Calu3 (cell line): ENCODE measurements at regions not wholly inside any gene's neighbourhood (a gene's known extent, or its start where the extent isn't known, plus 50 kb on each side); places are given as distances from the start of the nearest gene placed in this dataset.
"Not testable (repeated sequence)": the region's sequence is repeated elsewhere in the genome, so short reads cannot be mapped to it uniquely, and the experiment has no call there.

ENCODE experiments used
- BruUV-seq: library from RNA; stranded (reverse); fragments of 400-500 nt; replicated peaks from 2 replicates; lab custom pipeline; 2021; lab: Mats Ljungman, UMichigan
- CTCF ChIA-PET: fragments of 300-600 bp; sonication (Branson Sonifier 250); formaldehyde crosslinking; loops from one replicate; lab custom pipeline; 2022; ENCODE audit warnings: antibody characterized with exemption; lab: Charles Lee
- DNase-seq: peaks from one replicate; pipeline ENCODE4 v3.0.0; 2022
- H3K27ac Mint-ChIP-seq: one replicate; pipeline ENCODE4 v1.8.0; 2022; ENCODE audit warnings: mixed read lengths; ENCODE audit not compliant: unreplicated experiment
- H3K27me3 Mint-ChIP-seq: one replicate; pipeline ENCODE4 v1.8.0; 2022; ENCODE audit warnings: mixed read lengths; ENCODE audit not compliant: unreplicated experiment
- H3K36me3 Mint-ChIP-seq: one replicate; pipeline ENCODE4 v1.8.0; 2022; ENCODE audit warnings: mild to moderate bottlenecking, moderate library complexity, mixed read lengths; ENCODE audit not compliant: insufficient read depth, unreplicated experiment
- H3K4me1 Mint-ChIP-seq: one replicate; pipeline ENCODE4 v1.8.0; 2022; ENCODE audit warnings: mild to moderate bottlenecking, low read depth, mixed read lengths; ENCODE audit not compliant: unreplicated experiment
- H3K4me3 Mint-ChIP-seq: one replicate; pipeline ENCODE4 v1.8.0; 2022; ENCODE audit warnings: mild to moderate bottlenecking, low read depth, moderate library complexity, mixed read lengths; ENCODE audit not compliant: unreplicated experiment
- H3K9me3 Mint-ChIP-seq: one replicate; pipeline ENCODE4 v1.8.0; 2022; ENCODE audit warnings: low read depth, mixed read lengths; ENCODE audit not compliant: unreplicated experiment
- intact Hi-C: fragments of 100-400 bp; cut with micrococcal nuclease; formaldehyde crosslinking; loops from one replicate; pipeline ENCODE4 v1.10.0; 2022; ENCODE audit not compliant: unreplicated experiment
- TF ChIP-seq, protein P1 (sequence below): fragments of 200-600 bp; IDR thresholded peaks from one replicate; pipeline ENCODE4 v1.8.0; 2022; ENCODE audit warnings: antibody characterized with exemption; ENCODE audit not compliant: unreplicated experiment

DNA sequence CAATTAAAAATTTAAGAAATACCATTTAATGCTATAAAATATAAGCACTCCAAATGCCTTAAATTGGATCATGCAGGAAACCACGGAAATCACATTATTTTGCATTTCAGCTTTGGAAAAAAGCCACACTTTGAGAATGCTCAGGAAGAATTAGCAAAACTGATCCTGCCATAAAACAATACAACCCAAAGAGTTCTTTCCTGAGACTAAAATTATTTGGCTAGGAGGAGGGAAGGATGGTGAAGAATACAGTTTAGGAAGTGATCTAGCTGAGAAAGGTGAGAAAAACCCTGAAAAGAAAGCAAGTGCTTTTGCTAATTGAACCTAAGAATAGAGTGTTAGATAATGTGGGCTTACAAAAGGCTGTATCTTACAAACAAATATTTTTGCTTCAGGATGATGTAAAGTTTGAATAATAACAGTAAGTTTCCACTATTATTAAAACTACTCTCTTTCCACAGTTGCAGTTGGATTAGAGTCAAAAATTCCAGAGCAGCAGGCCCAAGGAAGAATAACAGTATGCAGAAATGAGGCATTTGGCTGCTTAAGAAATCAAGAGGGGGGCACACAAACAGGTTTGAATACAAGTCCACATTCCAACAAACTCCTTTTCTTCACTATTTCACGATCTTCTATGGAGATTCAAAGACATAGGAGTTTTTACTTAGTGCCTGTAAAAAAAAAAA, 565.4 kb downstream of the RFPL4B start:
- Mint-ChIP-seq H3K36me3 (no peaks in the 10 kb centered on the region), H3K4me3 (no peak overlapping the region), H3K4me1 (no peaks in the 10 kb centered on the region), H3K27ac (no peak overlapping the region), H3K27me3 (no peaks in the 10 kb centered on the region), H3K9me3 (no peaks in the 10 kb centered on the region)
- DNase-seq, result no peak
- BruUV-seq, result no TSS peak
- TF ChIP-seq, protein P1, sequence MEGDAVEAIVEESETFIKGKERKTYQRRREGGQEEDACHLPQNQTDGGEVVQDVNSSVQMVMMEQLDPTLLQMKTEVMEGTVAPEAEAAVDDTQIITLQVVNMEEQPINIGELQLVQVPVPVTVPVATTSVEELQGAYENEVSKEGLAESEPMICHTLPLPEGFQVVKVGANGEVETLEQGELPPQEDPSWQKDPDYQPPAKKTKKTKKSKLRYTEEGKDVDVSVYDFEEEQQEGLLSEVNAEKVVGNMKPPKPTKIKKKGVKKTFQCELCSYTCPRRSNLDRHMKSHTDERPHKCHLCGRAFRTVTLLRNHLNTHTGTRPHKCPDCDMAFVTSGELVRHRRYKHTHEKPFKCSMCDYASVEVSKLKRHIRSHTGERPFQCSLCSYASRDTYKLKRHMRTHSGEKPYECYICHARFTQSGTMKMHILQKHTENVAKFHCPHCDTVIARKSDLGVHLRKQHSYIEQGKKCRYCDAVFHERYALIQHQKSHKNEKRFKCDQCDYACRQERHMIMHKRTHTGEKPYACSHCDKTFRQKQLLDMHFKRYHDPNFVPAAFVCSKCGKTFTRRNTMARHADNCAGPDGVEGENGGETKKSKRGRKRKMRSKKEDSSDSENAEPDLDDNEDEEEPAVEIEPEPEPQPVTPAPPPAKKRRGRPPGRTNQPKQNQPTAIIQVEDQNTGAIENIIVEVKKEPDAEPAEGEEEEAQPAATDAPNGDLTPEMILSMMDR, result no peak
- CTCF ChIA-PET, result no interaction called here
- intact Hi-C loops, result no loop called here

DNA sequence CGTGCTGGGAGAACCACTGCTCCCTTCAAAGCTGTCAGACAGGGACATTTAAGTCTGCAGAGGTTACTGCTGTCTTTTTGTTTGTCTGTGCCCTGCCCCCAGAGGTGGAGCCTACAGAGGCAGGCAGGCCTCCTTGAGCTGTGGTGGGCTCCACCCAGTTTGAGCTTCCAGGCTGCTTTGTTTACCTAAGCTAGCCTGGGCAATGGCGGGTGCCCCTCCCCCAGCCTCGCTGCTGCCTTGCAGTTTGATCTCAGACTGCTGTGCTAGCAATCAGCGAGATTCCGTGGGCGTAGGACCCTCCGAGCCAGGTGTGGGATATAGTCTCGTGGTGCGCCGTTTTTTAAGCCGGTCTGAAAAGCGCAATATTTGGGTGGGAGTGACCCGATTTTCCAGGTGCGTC, 572.6 kb downstream of the RFPL4B start:
- H3K36me3 Mint-ChIP-seq, CTCF ChIA-PET, intact Hi-C loops, H3K27me3 Mint-ChIP-seq, BruUV-seq, H3K27ac Mint-ChIP-seq, H3K4me1 Mint-ChIP-seq, H3K4me3 Mint-ChIP-seq, DNase-seq, H3K9me3 Mint-ChIP-seq: not testable (repeated sequence)

DNA sequence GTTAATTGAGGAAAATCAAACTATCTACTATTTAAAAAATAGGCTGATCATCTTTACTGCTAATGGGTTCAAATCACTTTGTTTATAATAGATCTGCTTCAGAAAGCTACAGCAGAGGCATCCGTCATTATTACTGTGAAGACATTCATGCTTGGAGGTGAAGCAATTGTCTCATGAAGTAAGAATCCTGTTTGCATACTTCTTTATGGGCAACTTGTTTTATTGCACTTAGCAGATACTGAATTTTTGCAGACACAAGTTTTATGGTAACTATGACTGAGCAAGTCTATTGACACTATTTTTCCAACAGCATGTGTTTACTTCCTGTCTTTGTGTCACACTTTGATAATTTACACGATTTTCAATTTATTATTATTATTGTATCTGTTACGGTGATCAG, 573.9 kb downstream of the RFPL4B start:
- H3K27me3 Mint-ChIP-seq, result no peaks in the 10 kb centered on the region
- intact Hi-C loops, result no loop called here
- DNase-seq, result no peak
- no peak overlapping the region for H3K27ac Mint-ChIP-seq
- no peaks in the 10 kb centered on the region for H3K4me1 Mint-ChIP-seq
- no peak overlapping the region for H3K4me3 Mint-ChIP-seq
- CTCF ChIA-PET, result no interaction called here
- H3K36me3 Mint-ChIP-seq, result no peaks in the 10 kb centered on the region
- no TSS peak for BruUV-seq
- peaks cover 6% of the 10 kb centered on the region for H3K9me3 Mint-ChIP-seq
- TF ChIP-seq, protein P1, result no peak

DNA sequence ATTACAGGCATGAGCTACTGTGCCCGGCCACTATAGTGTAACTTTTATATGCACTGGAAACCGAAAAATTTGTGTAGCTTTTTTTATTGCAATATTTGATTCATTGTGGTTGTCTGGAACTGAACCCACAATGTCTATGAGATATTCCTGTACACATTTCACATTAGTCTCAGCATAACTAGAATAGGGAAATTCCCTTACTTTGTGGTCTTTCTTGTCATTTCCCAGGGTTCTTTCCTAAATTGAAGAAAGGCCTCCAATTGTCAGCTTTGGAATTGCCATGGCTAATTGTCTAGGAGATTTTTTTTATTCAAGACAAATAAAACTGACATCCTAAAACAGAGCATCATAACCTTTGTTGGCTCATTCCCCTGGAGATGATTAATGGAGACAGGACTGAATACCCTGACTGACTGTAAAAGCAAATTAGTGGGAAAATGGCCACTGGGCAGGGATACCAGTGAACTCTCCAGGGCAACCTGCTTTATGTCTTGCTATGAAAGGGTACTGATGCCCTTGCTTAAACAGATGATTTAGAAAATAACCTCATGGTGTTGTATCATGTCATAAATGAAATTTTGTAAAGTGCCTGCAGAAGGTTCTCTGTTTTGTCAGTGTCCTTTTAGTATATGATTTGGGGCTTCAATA, 576.9 kb downstream of the RFPL4B start:
- intact Hi-C loops, result no loop called here
- H3K4me3 Mint-ChIP-seq, result no peak overlapping the region
- BruUV-seq, result no TSS peak
- CTCF ChIA-PET, result no interaction called here
- no peaks in the 10 kb centered on the region for H3K4me1 Mint-ChIP-seq
- TF ChIP-seq, protein P1, result no peak
- DNase-seq, result no peak
- no peak overlapping the region for H3K27ac Mint-ChIP-seq
- peaks cover 8% of the 10 kb centered on the region for H3K9me3 Mint-ChIP-seq
- H3K36me3 Mint-ChIP-seq, result no peaks in the 10 kb centered on the region
- H3K27me3 Mint-ChIP-seq, result no peaks in the 10 kb centered on the region

DNA sequence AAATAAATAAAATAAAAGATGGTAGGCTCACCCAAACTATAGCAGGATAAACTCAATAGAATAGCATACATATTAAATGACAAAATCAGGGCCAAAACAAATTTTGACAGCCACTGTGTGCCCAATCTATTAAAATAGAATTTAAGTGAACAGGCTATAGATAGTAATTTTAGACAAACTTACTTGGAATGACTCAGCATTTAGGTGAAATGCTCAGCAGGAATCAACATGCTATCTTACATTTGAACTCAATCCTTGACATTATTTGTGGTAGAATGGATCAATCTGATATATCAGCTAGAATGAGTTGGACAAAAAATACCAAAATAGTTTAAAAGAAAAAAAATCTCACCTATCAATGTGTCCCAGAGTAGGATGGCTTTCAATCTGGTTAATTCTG, 578.6 kb downstream of the RFPL4B start:
- intact Hi-C loops, result no loop called here
- no peak overlapping the region for H3K27ac Mint-ChIP-seq
- H3K36me3 Mint-ChIP-seq, result no peaks in the 10 kb centered on the region
- CTCF ChIA-PET, result no interaction called here
- TF ChIP-seq, protein P1, result no peak
- H3K4me3 Mint-ChIP-seq, result no peak overlapping the region
- H3K9me3 Mint-ChIP-seq, result peaks cover 8% of the 10 kb centered on the region
- no peaks in the 10 kb centered on the region for H3K27me3 Mint-ChIP-seq
- BruUV-seq, result no TSS peak
- no peak for DNase-seq
- H3K4me1 Mint-ChIP-seq, result no peaks in the 10 kb centered on the region
